Cardiac fibroblast (primary cell): ENCODE measurements at regions not wholly inside any gene's neighbourhood (a gene's known extent, or its start where the extent isn't known, plus 50 kb on each side); places are given as distances from the start of the nearest gene placed in this dataset.

Experiments used
- DNase-seq, 2 donors: peaks; one replicate each; pipeline versions ENCODE4 v3.0.0 to v3.0.0-alpha.2; 2010; ENCODE audit warnings: low read depth in 2 of 2
- H3K4me3 ChIP-seq, 2 donors: replicated peaks in 1 of 2; 1 replicate in 1 of 2; 2 replicates in 1 of 2; pipeline ENCODE4 v1.5.1; 2011; ENCODE audit warnings: low read depth in 2 of 2, low read length in 2 of 2, mild to moderate bottlenecking in 2 of 2, moderate library complexity in 1 of 2
- CTCF ChIP-seq: IDR thresholded peaks from one replicate; pipeline ENCODE4 v1.5.1; 2011; ENCODE audit warnings: low read depth, mild to moderate bottlenecking, low read length, inconsistent platforms

GRCh38 chr1:83619170-83619896 lies 379.6 kb downstream of the TTLL7 start:
- no peak for DNase-seq
- H3K4me3 ChIP-seq, result no peak overlapping the region
- TF ChIP-seq CTCF, result no peak

GRCh38 chr1:83617883-83618282 lies 381.0 kb downstream of the TTLL7 start:
- TF ChIP-seq CTCF, result no peak
- no peak overlapping the region for H3K4me3 ChIP-seq
- DNase-seq, result no peak

- TF ChIP-seq CTCF, result no peak
Measured at GRCh38 chr1:83615370-83615769, 383.6 kb downstream of the TTLL7 start.

GRCh38 chr1:83606416-83606955 lies 392.4 kb downstream of the TTLL7 start:
- H3K4me3 ChIP-seq, result no peak overlapping the region
- no peak for DNase-seq
- no peak for TF ChIP-seq CTCF

More at GRCh38 chr1:83615370-83615769, 383.6 kb downstream of the TTLL7 start:
- DNase-seq, result no peak
- no peak overlapping the region for H3K4me3 ChIP-seq

- DNase-seq, result no peak
- no peak for TF ChIP-seq CTCF
- H3K4me3 ChIP-seq, result no peak overlapping the region
Measured at GRCh38 chr1:83596331-83596730, 402.6 kb downstream of the TTLL7 start.

- no peak for TF ChIP-seq CTCF
- no peak for DNase-seq
- H3K4me3 ChIP-seq, result no peak overlapping the region
Measured at GRCh38 chr1:83593073-83593472, 405.9 kb downstream of the TTLL7 start.
